NB4 (cell line): ENCODE measurements at regions not wholly inside any gene's neighbourhood (a gene's known extent, or its start where the extent isn't known, plus 50 kb on each side); places are given as distances from the start of the nearest gene placed in this dataset.

Experiments
- DNase-seq: peaks from one replicate; pipeline ENCODE4 v3.0.0; 2010; ENCODE audit warnings: low read depth
- H3K4me3 ChIP-seq: one replicate; pipeline ENCODE4 v1.5.1; 2011; ENCODE audit warnings: mild to moderate bottlenecking, low read depth, low read length, moderate library complexity
- MYC ChIP-seq: IDR thresholded peaks from 2 replicates; pipeline ENCODE4 v1.6.1; 2011; ENCODE audit warnings: low read depth, low read length
- POLR2A ChIP-seq: IDR thresholded peaks from 2 replicates; pipeline ENCODE4 v1.6.1; 2011; ENCODE audit warnings: mild to moderate bottlenecking; ENCODE audit not compliant: insufficient read length; ENCODE audit errors: extremely low read depth
- TF ChIP-seq, protein P1 (sequence below): IDR thresholded peaks from one replicate; pipeline ENCODE4 v1.5.1; 2012; ENCODE audit warnings: low read depth, low read length
- TF ChIP-seq, protein P2 (sequence below): IDR thresholded peaks from 2 replicates; pipeline ENCODE4 v1.6.1; 2011; ENCODE audit warnings: low read depth, low read length

DNA sequence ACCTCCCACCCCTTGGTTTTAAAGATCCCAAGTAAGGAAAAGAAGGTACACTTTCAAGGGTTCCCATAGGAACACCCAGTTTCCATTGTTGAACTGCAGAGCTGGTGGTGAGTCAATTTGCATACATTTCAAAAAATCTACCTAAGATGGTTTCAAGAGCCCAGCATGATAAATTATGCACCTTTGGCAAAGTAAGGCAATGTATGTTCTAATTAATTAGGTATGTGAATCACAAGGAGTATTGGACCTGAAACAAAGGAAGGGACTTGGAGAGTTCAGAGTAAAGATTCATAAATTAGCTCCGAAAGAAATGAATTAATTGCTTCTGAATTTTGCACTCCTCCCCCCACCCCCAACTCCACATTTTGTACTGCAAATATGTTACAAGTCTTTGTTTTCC is 459.7 kb downstream of the LRATD1 start:
- no peak for DNase-seq
- no peak overlapping the region for H3K4me3 ChIP-seq
- TF ChIP-seq, protein P1, sequence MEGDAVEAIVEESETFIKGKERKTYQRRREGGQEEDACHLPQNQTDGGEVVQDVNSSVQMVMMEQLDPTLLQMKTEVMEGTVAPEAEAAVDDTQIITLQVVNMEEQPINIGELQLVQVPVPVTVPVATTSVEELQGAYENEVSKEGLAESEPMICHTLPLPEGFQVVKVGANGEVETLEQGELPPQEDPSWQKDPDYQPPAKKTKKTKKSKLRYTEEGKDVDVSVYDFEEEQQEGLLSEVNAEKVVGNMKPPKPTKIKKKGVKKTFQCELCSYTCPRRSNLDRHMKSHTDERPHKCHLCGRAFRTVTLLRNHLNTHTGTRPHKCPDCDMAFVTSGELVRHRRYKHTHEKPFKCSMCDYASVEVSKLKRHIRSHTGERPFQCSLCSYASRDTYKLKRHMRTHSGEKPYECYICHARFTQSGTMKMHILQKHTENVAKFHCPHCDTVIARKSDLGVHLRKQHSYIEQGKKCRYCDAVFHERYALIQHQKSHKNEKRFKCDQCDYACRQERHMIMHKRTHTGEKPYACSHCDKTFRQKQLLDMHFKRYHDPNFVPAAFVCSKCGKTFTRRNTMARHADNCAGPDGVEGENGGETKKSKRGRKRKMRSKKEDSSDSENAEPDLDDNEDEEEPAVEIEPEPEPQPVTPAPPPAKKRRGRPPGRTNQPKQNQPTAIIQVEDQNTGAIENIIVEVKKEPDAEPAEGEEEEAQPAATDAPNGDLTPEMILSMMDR: no peak

DNA sequence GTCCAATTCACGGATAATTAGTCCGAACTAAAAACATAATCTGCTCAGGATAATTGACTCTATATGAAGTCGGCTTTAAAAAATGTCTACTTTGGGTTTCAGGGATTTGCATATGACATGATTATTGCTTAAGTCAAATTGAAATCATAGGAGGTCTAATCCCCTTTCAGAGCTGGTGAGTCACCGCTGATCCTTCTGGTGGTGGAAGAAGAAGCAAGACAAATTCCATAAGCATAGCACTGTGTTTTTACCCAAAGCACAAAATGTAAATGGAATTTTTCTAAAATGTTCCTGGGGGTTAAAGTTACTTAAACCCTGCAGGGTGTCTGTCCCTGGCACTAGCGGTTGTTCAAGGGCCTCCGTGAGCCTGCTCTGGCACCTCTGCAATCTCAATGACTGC is 460.2 kb downstream of the LRATD1 start:
- no peak for TF ChIP-seq POLR2A
- TF ChIP-seq MYC: no peak
- TF ChIP-seq, protein P1: no peak
- TF ChIP-seq, protein P2, sequence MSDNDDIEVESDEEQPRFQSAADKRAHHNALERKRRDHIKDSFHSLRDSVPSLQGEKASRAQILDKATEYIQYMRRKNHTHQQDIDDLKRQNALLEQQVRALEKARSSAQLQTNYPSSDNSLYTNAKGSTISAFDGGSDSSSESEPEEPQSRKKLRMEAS: no peak
- H3K4me3 ChIP-seq: no peak overlapping the region
- no peak for DNase-seq

DNA sequence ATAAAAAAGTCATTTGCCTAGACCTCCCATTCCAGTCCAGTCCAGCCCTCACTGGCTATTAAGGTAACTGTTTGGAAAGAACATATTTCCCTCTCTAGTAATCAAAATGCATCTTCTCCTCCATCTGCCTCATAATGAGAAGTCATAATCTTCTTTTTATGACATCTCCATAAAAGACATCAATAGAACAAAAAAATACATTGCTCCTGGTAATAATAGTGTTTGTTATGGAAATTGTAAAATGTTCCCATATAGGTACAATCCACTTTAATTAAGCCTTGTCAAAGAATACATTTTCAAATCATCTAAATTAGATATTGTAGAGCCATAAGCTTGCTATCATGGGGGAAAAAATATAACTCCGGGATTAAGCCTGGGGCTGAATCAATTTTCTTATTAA is 461.6 kb downstream of the LRATD1 start:
- no peak for TF ChIP-seq MYC
- TF ChIP-seq, protein P1: no peak
- TF ChIP-seq POLR2A: no peak
- TF ChIP-seq, protein P2: no peak
- no peak overlapping the region for H3K4me3 ChIP-seq
- no peak for DNase-seq

DNA sequence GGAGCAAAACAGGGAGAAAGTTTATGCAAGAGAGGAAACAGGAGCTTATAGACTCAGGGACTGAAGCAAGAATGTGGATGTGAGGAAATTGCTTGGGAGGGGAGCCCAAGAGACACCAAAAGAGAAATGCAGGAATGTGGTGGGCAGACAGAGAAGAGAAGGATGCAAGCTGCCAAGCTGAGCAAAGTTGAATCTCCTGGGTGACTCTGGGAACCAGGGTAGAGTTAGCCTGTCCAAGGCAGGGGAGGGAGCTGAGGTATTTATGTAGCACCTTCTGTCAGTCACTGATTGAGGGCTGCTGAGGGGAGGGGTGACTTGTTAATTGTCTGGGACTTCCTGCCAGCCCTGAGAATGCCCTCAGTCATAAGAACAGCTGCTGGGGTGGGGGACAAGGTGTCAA is 464.3 kb downstream of the NBAS start:
- TF ChIP-seq, protein P1: no peak
- TF ChIP-seq POLR2A (no peak), MYC (no peak)
- TF ChIP-seq, protein P2: no peak
- no peak for DNase-seq
- H3K4me3 ChIP-seq: no peak overlapping the region

DNA sequence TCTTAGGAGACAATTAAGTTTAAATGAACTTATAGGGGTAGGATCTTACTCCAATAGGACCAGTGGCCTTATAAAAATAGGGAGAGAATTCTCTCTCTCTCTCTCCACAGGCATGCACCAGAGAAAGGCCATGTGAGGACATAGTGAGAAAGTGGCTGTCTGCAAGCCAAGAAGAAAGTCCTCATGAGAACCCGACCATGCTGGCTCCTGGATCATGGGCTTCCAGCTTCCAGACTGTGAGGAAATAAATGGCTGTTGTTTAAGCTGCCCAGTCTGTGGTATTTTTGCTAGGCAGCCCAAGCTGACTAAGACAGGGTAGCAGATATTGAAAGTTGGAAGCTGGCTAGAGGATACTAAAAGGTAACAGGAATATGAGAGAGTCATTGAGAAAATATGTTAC is 454.0 kb downstream of the NBAS start:
- no peak for DNase-seq
- no peak overlapping the region for H3K4me3 ChIP-seq
- TF ChIP-seq, protein P1: no peak
- TF ChIP-seq, protein P2: no peak
- TF ChIP-seq MYC (no peak), POLR2A (no peak)

DNA sequence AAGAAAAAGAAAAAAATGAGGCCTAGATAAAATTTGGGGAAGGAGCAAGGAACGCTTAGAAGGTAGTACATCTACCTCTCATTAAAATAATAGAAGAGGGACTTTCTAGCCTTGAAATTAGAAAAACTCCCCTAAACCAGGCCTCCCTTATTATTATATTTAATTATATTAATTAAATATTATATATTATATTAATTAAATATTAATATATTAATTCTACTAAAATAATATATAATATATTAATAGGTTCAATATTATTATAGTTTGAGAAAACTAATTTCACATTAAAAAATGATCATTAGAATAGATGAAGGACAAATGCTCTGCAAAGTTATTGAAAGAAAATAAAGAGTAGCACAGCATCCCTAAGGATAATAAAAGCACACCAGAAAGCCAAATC is 449.4 kb downstream of the NBAS start:
- no peak overlapping the region for H3K4me3 ChIP-seq
- DNase-seq: no peak
- TF ChIP-seq POLR2A (no peak), MYC (no peak)
- TF ChIP-seq, protein P1: no peak
- TF ChIP-seq, protein P2: no peak
